H1 (cell line): ENCODE measurements at regions not wholly inside any gene's neighbourhood (a gene's known extent, or its start where the extent isn't known, plus 50 kb on each side); places are given as distances from the start of the nearest gene placed in this dataset.

Experiments
- CTCF ChIA-PET: fragments of 300-600 bp; sonication (Branson Sonifier 250); formaldehyde crosslinking; loops from one replicate; lab custom pipeline; 2021; ENCODE audit not compliant: partially characterized antibody; lab: Charles Lee
- POLR2A ChIA-PET: fragments of 300-600 bp; sonication (Branson Sonifier 250); formaldehyde crosslinking; loops from one replicate; lab custom pipeline; 2021; ENCODE audit warnings: inconsistent platforms; ENCODE audit not compliant: partially characterized antibody; lab: Charles Lee
- DNase-seq, 2 experiments: peaks; one replicate each; pipeline versions ENCODE4 v3.0.0 to v3.0.0-alpha.2; 2010 to 2022; ENCODE audit warnings: low spot score in 2 of 2, low read depth in 1 of 2, mixed read lengths in 1 of 2
- FAIRE-seq: peaks from 2 replicates; lab custom pipeline; 2011; peaks lifted over from hg19 to GRCh38; lab: Jason Lieb, UNC
- H2AFZ ChIP-seq: 2 replicates; pipeline ENCODE4 v1.8.1; 2012; ENCODE audit warnings: low read length, inconsistent platforms
- H2AK5ac ChIP-seq: 2 replicates; pipeline ENCODE4 v1.6.1; 2013; ENCODE audit warnings: low read depth, low read length
- H2BK120ac ChIP-seq: replicated peaks from 2 replicates; pipeline ENCODE3; 2013; ENCODE audit warnings: low read depth, low read length, inconsistent platforms
- H2BK12ac ChIP-seq: 2 replicates; pipeline ENCODE4 v1.6.1; 2013; ENCODE audit warnings: low read depth, low read length
- H2BK15ac ChIP-seq: 2 replicates; pipeline ENCODE4 v1.6.1; 2013; ENCODE audit warnings: low read length
- H2BK20ac ChIP-seq: 2 replicates; pipeline ENCODE4 v1.6.1; 2013; ENCODE audit warnings: low read length
- H2BK5ac ChIP-seq: 2 replicates; pipeline ENCODE4 v1.6.1; 2013; ENCODE audit warnings: low read depth, low read length
- H3K14ac ChIP-seq: 2 replicates; pipeline ENCODE4 v1.6.1; 2013; ENCODE audit warnings: inconsistent platforms; ENCODE audit not compliant: insufficient read length
- H3K18ac ChIP-seq: 2 replicates; pipeline ENCODE4 v1.6.1; 2013; ENCODE audit warnings: low read length; ENCODE audit errors: extremely low read depth
- H3K23ac ChIP-seq: 2 replicates; pipeline ENCODE4 v1.6.1; 2013; ENCODE audit warnings: inconsistent platforms; ENCODE audit not compliant: insufficient read length
- H3K23me2 ChIP-seq: 2 replicates; pipeline ENCODE4 v1.6.1; 2013; ENCODE audit warnings: low read depth, low read length
- H3K27ac ChIP-seq: 2 replicates; pipeline ENCODE4 v1.6.1; 2011; ENCODE audit warnings: low read depth, low read length, inconsistent platforms
- H3K27me3 ChIP-seq, 4 experiments: replicated peaks in 1 of 4; 1 replicate in 1 of 4; 2 replicates in 3 of 4; pipeline versions ENCODE4 v1.6.1 to v1.8.1; 2011 to 2013; ENCODE audit warnings: low read length in 3 of 4, mild to moderate bottlenecking in 3 of 4, inconsistent platforms in 2 of 4, mixed read lengths in 2 of 4, moderate library complexity in 1 of 4; ENCODE audit not compliant: control insufficient read depth in 3 of 4, insufficient read depth in 3 of 4; ENCODE audit errors: extremely low read depth in 1 of 4
- H3K36me3 ChIP-seq, 4 experiments: 2 replicates each; pipeline versions ENCODE4 v1.6.1 to v1.8.1; 2011 to 2013; ENCODE audit warnings: mild to moderate bottlenecking in 4 of 4, low read length in 3 of 4, moderate library complexity in 2 of 4, control low read depth in 1 of 4, inconsistent platforms in 1 of 4; ENCODE audit not compliant: insufficient read depth in 4 of 4, control insufficient read depth in 2 of 4
- H3K4ac ChIP-seq: replicated peaks from 2 replicates; pipeline ENCODE3; 2013; ENCODE audit warnings: low read length, low read depth, mixed read lengths, inconsistent platforms; ENCODE audit not compliant: insufficient read length
- H3K4me1 ChIP-seq, 4 experiments: replicated peaks in 1 of 4; 1 replicate in 1 of 4; 2 replicates in 3 of 4; pipeline versions ENCODE4 v1.6.1 to v1.8.1; 2011 to 2013; ENCODE audit warnings: low read length in 3 of 4, inconsistent platforms in 2 of 4, mixed read lengths in 1 of 4; ENCODE audit not compliant: insufficient read depth in 4 of 4, control insufficient read depth in 3 of 4
- H3K4me2 ChIP-seq, 2 experiments: 2 replicates each; pipeline versions ENCODE4 v1.6.1 to v1.8.1; 2011 to 2013; ENCODE audit warnings: low read depth in 2 of 2, low read length in 2 of 2, control low read depth in 1 of 2, inconsistent platforms in 1 of 2, mild to moderate bottlenecking in 1 of 2; ENCODE audit not compliant: insufficient read depth in 1 of 2
- H3K4me3 ChIP-seq, 4 experiments: fragments of 200-600, 300-600 bp in 1 of 4; sonication (generic), shearing (Covaris generic), sonication (Bioruptor Twin) in 1 of 4; 2 replicates each; pipeline versions ENCODE4 v1.5.1 to v1.8.1; 2011 to 2016; ENCODE audit warnings: low read length in 4 of 4, low read depth in 3 of 4, control low read depth in 2 of 4, inconsistent platforms in 2 of 4, mild to moderate bottlenecking in 2 of 4, mixed read lengths in 1 of 4, moderate library complexity in 1 of 4; ENCODE audit not compliant: insufficient read depth in 2 of 4; ENCODE audit errors: extremely low read depth in 1 of 4
- H3K56ac ChIP-seq: replicated peaks from 2 replicates; pipeline ENCODE3; 2013; ENCODE audit warnings: low read depth, mild to moderate bottlenecking, mixed read lengths, low read length, inconsistent platforms; ENCODE audit not compliant: insufficient read length
- H3K79me1 ChIP-seq: 2 replicates; pipeline ENCODE4 v1.6.1; 2013; ENCODE audit warnings: low read depth, low read length, control low read depth
- H3K79me2 ChIP-seq, 2 experiments: 2 replicates each; pipeline versions ENCODE4 v1.6.1 to v1.8.1; 2012 to 2013; ENCODE audit warnings: low read length in 2 of 2, mild to moderate bottlenecking in 2 of 2, inconsistent platforms in 1 of 2; ENCODE audit not compliant: insufficient read depth in 2 of 2, control insufficient read depth in 1 of 2
- H3K9ac ChIP-seq, 4 experiments: replicated peaks in 1 of 4; 1 replicate in 1 of 4; 2 replicates in 3 of 4; pipeline versions ENCODE4 v1.6.1 to v1.8.1; 2011 to 2013; ENCODE audit warnings: low read depth in 3 of 4, low read length in 3 of 4, control low read depth in 2 of 4, mild to moderate bottlenecking in 2 of 4, moderate library complexity in 2 of 4, inconsistent platforms in 1 of 4; ENCODE audit errors: extremely low read depth in 1 of 4
- H3K9me3 ChIP-seq, 2 experiments: 2 replicates each; pipeline versions ENCODE4 v1.6.1 to v1.8.1; 2012 to 2013; ENCODE audit warnings: mild to moderate bottlenecking in 2 of 2, moderate library complexity in 2 of 2, control low read depth in 1 of 2, inconsistent platforms in 1 of 2, low read depth in 1 of 2, low read length in 1 of 2, mixed read lengths in 1 of 2; ENCODE audit not compliant: insufficient read depth in 2 of 2
- H4K20me1 ChIP-seq, 2 experiments: replicated peaks in 1 of 2; 2 replicates each; pipeline versions ENCODE3 to v1.8.1; 2011 to 2013; ENCODE audit warnings: inconsistent platforms in 2 of 2, low read length in 2 of 2, mild to moderate bottlenecking in 1 of 2; ENCODE audit not compliant: insufficient read depth in 2 of 2, control insufficient read depth in 1 of 2
- H4K5ac ChIP-seq: 2 replicates; pipeline ENCODE4 v1.6.1; 2013; ENCODE audit warnings: low read length, low read depth, mixed read lengths, inconsistent platforms; ENCODE audit not compliant: insufficient read length
- H4K8ac ChIP-seq: 2 replicates; pipeline ENCODE4 v1.8.0; 2013; ENCODE audit warnings: mild to moderate bottlenecking, moderate library complexity, low read length, inconsistent platforms; ENCODE audit not compliant: insufficient read depth; ENCODE audit errors: extremely low read depth
- H4K91ac ChIP-seq: replicated peaks from 2 replicates; pipeline ENCODE3; 2013; ENCODE audit warnings: low read length, mixed read lengths, inconsistent platforms; ENCODE audit not compliant: insufficient read length
- CBX5 ChIP-seq: fragments of 300-800, 300-1000 bp; sonication (generic); IDR thresholded peaks from 2 replicates; pipeline ENCODE4 v1.7.1; 2016; ENCODE audit warnings: antibody characterized with exemption, low read length, low read depth
- CEBPB ChIP-seq: IDR thresholded peaks from 2 replicates; pipeline ENCODE4 v1.6.1; 2012; ENCODE audit warnings: low read depth, low read length
- GABPA ChIP-seq: IDR thresholded peaks from 2 replicates; pipeline ENCODE4 v1.6.1; 2011; ENCODE audit warnings: mild to moderate bottlenecking, low read length, moderate library complexity, borderline replicate concordance; ENCODE audit not compliant: insufficient read depth
- HDAC6 ChIP-seq: IDR thresholded peaks from one replicate; pipeline ENCODE4 v1.7.1; 2012; ENCODE audit warnings: low read depth, mild to moderate bottlenecking, inconsistent platforms, low read length, moderate library complexity
- KDM5A ChIP-seq: fragments of 200-600 bp; IDR thresholded peaks from 2 replicates; pipeline ENCODE4 v1.7.1; 2012; ENCODE audit warnings: mild to moderate bottlenecking, low read length, inconsistent platforms, mixed read lengths
- MAFK ChIP-seq: IDR thresholded peaks from 2 replicates; pipeline ENCODE4 v1.6.1; 2012; ENCODE audit warnings: low read depth, mild to moderate bottlenecking, improper control_type of control experiment, low read length
- PHF8 ChIP-seq: fragments of 200-600 bp; sonication (generic); conservative IDR thresholded peaks from 2 replicates; pipeline ENCODE4 v1.7.1; 2012; ENCODE audit warnings: low read depth, mild to moderate bottlenecking, inconsistent platforms, low read length, moderate library complexity
- POLR2AphosphoS5 ChIP-seq: IDR thresholded peaks from 2 replicates; pipeline ENCODE4 v1.6.1; 2011; ENCODE audit warnings: low read depth, low read length
- RNF2 ChIP-seq: fragments of 200-900, 300-1000 bp; sonication (generic); IDR thresholded peaks from 2 replicates; pipeline ENCODE4 v1.7.1; 2016; ENCODE audit warnings: borderline replicate concordance, low read depth, mild to moderate bottlenecking, antibody characterized with exemption, low read length; ENCODE audit not compliant: poor library complexity, severe bottlenecking; ENCODE audit errors: missing control alignments
- SIN3A ChIP-seq, 2 experiments: IDR thresholded peaks in 1 of 2; conservative IDR thresholded peaks in 1 of 2; 2 replicates each; pipeline ENCODE4 v1.6.1; 2011 to 2012; ENCODE audit warnings: low read length in 2 of 2, improper control_type of control experiment in 1 of 2, low read depth in 1 of 2, mild to moderate bottlenecking in 1 of 2
- SP2 ChIP-seq: IDR thresholded peaks from 2 replicates; pipeline ENCODE4 v1.6.1; 2012; ENCODE audit warnings: mild to moderate bottlenecking, low read length, inconsistent platforms
- SRF ChIP-seq: IDR thresholded peaks from 2 replicates; pipeline ENCODE4 v1.6.1; 2011; ENCODE audit warnings: mild to moderate bottlenecking, low read depth, low read length, moderate library complexity
- SUZ12 ChIP-seq: fragments of 200-600 bp; sonication (generic); IDR thresholded peaks from 2 replicates; pipeline ENCODE4 v1.6.1; 2012; ENCODE audit warnings: mild to moderate bottlenecking, inconsistent platforms, low read length, moderate library complexity, mixed read lengths
- TAF7 ChIP-seq: optimal IDR thresholded peaks from 2 replicates; pipeline ENCODE3; 2011; ENCODE audit warnings: low read depth, mild to moderate bottlenecking, inconsistent platforms, low read length, moderate library complexity, borderline replicate concordance
- TCF12 ChIP-seq: IDR thresholded peaks from 2 replicates; pipeline ENCODE4 v1.6.1; 2011; ENCODE audit warnings: low read depth, mild to moderate bottlenecking, low read length
- WGBS, 2 experiments: shearing (Covaris generic) in 1 of 2; methylation state at CpG; one replicate each; pipeline versions ENCODE4 v1.1.6 to v1.1.7; 2013 to 2015; ENCODE audit warnings: low lambda C conversion rate in 2 of 2, mixed read lengths in 2 of 2, inconsistent platforms in 1 of 2, low coverage in 1 of 2, missing lambda C conversion rate in 1 of 2; ENCODE audit not compliant: insufficient replicate concordance in 2 of 2, insufficient coverage in 1 of 2, insufficient read length in 1 of 2; ENCODE audit errors: extremely low coverage in 1 of 2, missing lambda C conversion rate in 1 of 2; 5-methylcytosine and 5-hydroxymethylcytosine counted together

- no peak overlapping the region for H2BK20ac ChIP-seq
- H3K4me1 ChIP-seq = no peaks in the 10 kb centered on the region
- FAIRE-seq (no peak), DNase-seq (no peak)
- no peak overlapping the region for H2BK15ac ChIP-seq
- H4K20me1 ChIP-seq = no peaks in the 10 kb centered on the region
- H3K56ac ChIP-seq = no peak overlapping the region
- no peaks in the 10 kb centered on the region; a peak in 1 of 7 replicates for H3K27me3 ChIP-seq
- H3K79me2 ChIP-seq = no peaks in the 10 kb centered on the region
- no peak overlapping the region for H2AK5ac ChIP-seq
- H2BK12ac ChIP-seq = no peak overlapping the region
- H3K4me3 ChIP-seq = no peak overlapping the region
- H3K14ac ChIP-seq = no peak overlapping the region
- H4K5ac ChIP-seq = no peak overlapping the region
- no peak overlapping the region for H3K18ac ChIP-seq
- H3K23ac ChIP-seq = no peak overlapping the region
- H3K4me2 ChIP-seq = no peak overlapping the region
- no peak overlapping the region for H3K9ac ChIP-seq
- ChIA-PET CTCF (interaction anchor here (0.9 to 1.7 kb wide), 4 partner anchors 86 to 139 kb away, joined by 3 to 6 read pairs (median 4); no protein-coding TSS in a partner anchor), POLR2A (no interaction called here)
- no peak overlapping the region for H2BK120ac ChIP-seq
- H4K8ac ChIP-seq = no peak overlapping the region
- H3K36me3 ChIP-seq = no peaks in the 10 kb centered on the region
- no peaks in the 10 kb centered on the region for H3K79me1 ChIP-seq
- no peak overlapping the region for H4K91ac ChIP-seq
- no peak overlapping the region for H2BK5ac ChIP-seq
- H3K9me3 ChIP-seq = peaks cover 0 to 3% of the 10 kb centered on the region in 2 experiments; a peak in 1 of 4 replicates
- WGBS, 2 experiments = 98% methylated on average over 3 of the region's 3 CpGs; no CpG with 5 or more reads in 1 of the 2 experiments
- H3K23me2 ChIP-seq = no peaks in the 10 kb centered on the region
- H2AFZ ChIP-seq = no peak overlapping the region
- H3K4ac ChIP-seq = no peak overlapping the region
- no peak overlapping the region for H3K27ac ChIP-seq
- TF ChIP-seq PHF8 = no peak
- no peak for TF ChIP-seq POLR2AphosphoS5
- no peak for TF ChIP-seq TAF7
- no peak for TF ChIP-seq SRF
- no peak for TF ChIP-seq SP2
- no peak for TF ChIP-seq CBX5
- TF ChIP-seq SUZ12 = no peak
- TF ChIP-seq GABPA = no peak
- TF ChIP-seq SIN3A (conservative IDR thresholded peaks at IDR 0.05 in 1 of 2, IDR thresholded peaks at IDR 0.05 in 1 of 2; ENCODE audit: low read depth in 1 of 2, low read length in 2 of 2) = no peak
- TF ChIP-seq TCF12 = no peak
- no peak for TF ChIP-seq HDAC6
- TF ChIP-seq RNF2 = no peak
- no peak for TF ChIP-seq CEBPB
- no peak for TF ChIP-seq KDM5A
- no peak for TF ChIP-seq MAFK
Measured at GRCh38 chr11:59292611-59293010, 66.1 kb upstream of the OR5AN1 start.
